SK-N-SH treated with all-trans-retinoic acid at 6 μM for 48 hours (cell line): ENCODE measurements at regions not wholly inside any gene's neighbourhood (a gene's known extent, or its start where the extent isn't known, plus 50 kb on each side); places are given as distances from the start of the nearest gene placed in this dataset.

Experiments
- ATAC-seq: fragments of 200-7000 bp; cut with Tn5 transposase; 3 replicates; pipeline ENCODE4 v1.9.1; 2020; ENCODE audit warnings: mild to moderate bottlenecking, moderate library complexity
- ARNTL ChIP-seq: fragments of 450-650 bp; formaldehyde crosslinking; IDR thresholded peaks from 2 replicates; pipeline ENCODE4 v1.5.0; 2020; ENCODE audit warnings: low read depth, mild to moderate bottlenecking, moderate library complexity, borderline replicate concordance
- BACH2 ChIP-seq: fragments of 250-450 bp; sonication (Bioruptor Pico); IDR thresholded peaks from 2 replicates; pipeline ENCODE4 v1.9.0; 2021; ENCODE audit warnings: mild to moderate bottlenecking, borderline replicate concordance
- CREB5 ChIP-seq: fragments of 250-450 bp; sonication (Bioruptor Pico); IDR thresholded peaks from 2 replicates; pipeline ENCODE4 v1.5.1; 2020; ENCODE audit warnings: low read depth, mild to moderate bottlenecking, moderate library complexity
- CSDC2 ChIP-seq: fragments of 250-450 bp; sonication (Bioruptor Pico); IDR thresholded peaks from 2 replicates; pipeline ENCODE4 v1.5.0; 2020; ENCODE audit warnings: mild to moderate bottlenecking, moderate library complexity
- CSRNP3 ChIP-seq: fragments of 250-450 bp; sonication (Bioruptor Pico); IDR thresholded peaks from 2 replicates; pipeline ENCODE4 v1.5.1; 2021; ENCODE audit warnings: mild to moderate bottlenecking, moderate library complexity
- ESRRG ChIP-seq: fragments of 250-450 bp; sonication (Bioruptor Pico); IDR thresholded peaks from 2 replicates; pipeline ENCODE4 v1.6.1; 2021; ENCODE audit warnings: mild to moderate bottlenecking
- GLIS3 ChIP-seq: fragments of 250-450 bp; sonication (Bioruptor Pico); IDR thresholded peaks from 2 replicates; pipeline ENCODE4 v1.5.0; 2020; ENCODE audit warnings: mild to moderate bottlenecking, moderate library complexity
- ISL1 ChIP-seq: fragments of 250-450 bp; sonication (Bioruptor Pico); IDR thresholded peaks from 2 replicates; pipeline ENCODE4 v2.1.2; 2022; ENCODE audit warnings: mild to moderate bottlenecking, moderate library complexity
- OSR1 ChIP-seq: fragments of 250-450 bp; sonication (Bioruptor Pico); IDR thresholded peaks from 2 replicates; pipeline ENCODE4 v1.8.0; 2022; ENCODE audit warnings: moderate library complexity, mild to moderate bottlenecking, inconsistent platforms
- PATZ1 ChIP-seq: fragments of 250-450 bp; sonication (Bioruptor Pico); IDR thresholded peaks from 2 replicates; pipeline ENCODE4 v1.8.0; 2020; ENCODE audit warnings: mild to moderate bottlenecking, moderate library complexity, borderline replicate concordance
- PPARA ChIP-seq: fragments of 250-450 bp; sonication (Bioruptor Pico); IDR thresholded peaks from 2 replicates; pipeline ENCODE4 v1.5.0; 2020; ENCODE audit warnings: mild to moderate bottlenecking, borderline replicate concordance
- RARB ChIP-seq: fragments of 250-450 bp; sonication (Bioruptor Pico); IDR thresholded peaks from 2 replicates; pipeline ENCODE4 v1.8.0; 2021; ENCODE audit warnings: mild to moderate bottlenecking, moderate library complexity
- SNAI2 ChIP-seq: fragments of 250-450 bp; sonication (Bioruptor Pico); IDR thresholded peaks from 2 replicates; pipeline ENCODE4 v1.5.0; 2020; ENCODE audit warnings: mild to moderate bottlenecking, moderate library complexity
- TCF4 ChIP-seq: fragments of 250-450 bp; sonication (Bioruptor Pico); IDR thresholded peaks from 2 replicates; pipeline ENCODE4 v1.8.0; 2021; ENCODE audit warnings: mild to moderate bottlenecking, moderate library complexity, borderline replicate concordance
- TSHZ2 ChIP-seq: fragments of 250-450 bp; sonication (Bioruptor Pico); IDR thresholded peaks from 2 replicates; pipeline ENCODE4 v1.5.0; 2020; ENCODE audit warnings: mild to moderate bottlenecking, moderate library complexity
- ZC3H10 ChIP-seq: fragments of 250-450 bp; sonication (Bioruptor Pico); IDR thresholded peaks from 2 replicates; pipeline ENCODE4 v1.5.1; 2021; ENCODE audit warnings: mild to moderate bottlenecking, moderate library complexity
- ZFP3 ChIP-seq: fragments of 250-450 bp; sonication (Bioruptor Pico); IDR thresholded peaks from 2 replicates; pipeline ENCODE4 v1.5.0; 2020; ENCODE audit warnings: mild to moderate bottlenecking, moderate library complexity
- ZFP30 ChIP-seq: fragments of 450-650 bp; formaldehyde crosslinking; IDR thresholded peaks from 2 replicates; pipeline ENCODE4 v1.5.0; 2022; ENCODE audit warnings: mild to moderate bottlenecking, moderate library complexity
- ZNF565 ChIP-seq: fragments of 450-650 bp; formaldehyde crosslinking; conservative IDR thresholded peaks from 2 replicates; pipeline ENCODE4 v1.5.0; 2020; ENCODE audit warnings: low read depth, mild to moderate bottlenecking, moderate library complexity
- ZNF70 ChIP-seq: fragments of 450-650 bp; formaldehyde crosslinking; IDR thresholded peaks from 2 replicates; pipeline ENCODE4 v1.5.0; 2020; ENCODE audit warnings: mild to moderate bottlenecking, moderate library complexity
- ZNF8 ChIP-seq: fragments of 450-650 bp; formaldehyde crosslinking; IDR thresholded peaks from 2 replicates; pipeline ENCODE4 v1.5.0; 2020; ENCODE audit warnings: mild to moderate bottlenecking, moderate library complexity

GRCh38 chr9:15113288-15113687 lies 193.7 kb downstream of the TTC39B start:
- TF ChIP-seq RARB (CRISPR knock-in tag) (no peak), ZFP30 (no peak), ISL1 (CRISPR knock-in tag) (no peak), BACH2 (no peak), TCF4 (CRISPR knock-in tag) (no peak), ZNF565 (CRISPR knock-in tag) (no peak), PATZ1 (CRISPR knock-in tag) (no peak), CSDC2 (no peak), ZNF70 (CRISPR knock-in tag) (no peak), ZC3H10 (CRISPR knock-in tag) (no peak), ESRRG (CRISPR knock-in tag) (no peak), CSRNP3 (no peak), SNAI2 (CRISPR knock-in tag) (no peak), GLIS3 (no peak), CREB5 (no peak), OSR1 (no peak), ARNTL (CRISPR knock-in tag) (no peak), TSHZ2 (no peak)
- ATAC-seq = no peak

GRCh38 chr9:15111071-15111470 lies 195.9 kb downstream of the TTC39B start:
- TF ChIP-seq ZNF8 (CRISPR knock-in tag) (no peak), OSR1 (no peak), CREB5 (no peak), ZC3H10 (CRISPR knock-in tag) (no peak), ZNF70 (CRISPR knock-in tag) (no peak), ESRRG (CRISPR knock-in tag) (no peak), ARNTL (CRISPR knock-in tag) (no peak), TCF4 (CRISPR knock-in tag) (no peak), PATZ1 (CRISPR knock-in tag) (no peak), BACH2 (no peak), CSDC2 (no peak), TSHZ2 (no peak), ZFP3 (CRISPR knock-in tag) (no peak), PPARA (CRISPR knock-in tag) (no peak)
- no peak for ATAC-seq
